Hepatic stellate cell (primary cell): ENCODE measurements at regions not wholly inside any gene's neighbourhood (a gene's known extent, or its start where the extent isn't known, plus 50 kb on each side); places are given as distances from the start of the nearest gene placed in this dataset.
A peak's percentile ranks its signal among the peaks of the same experiment; 100 is the strongest.

Experiments
- DNase-seq: peaks from one replicate; pipeline ENCODE4 v3.0.0; 2011; ENCODE audit warnings: low spot score

GRCh38 chr15:81865850-81866537, 179.8 kb downstream of the MEX3B start:
- DNase-seq = no peak

GRCh38 chr15:81863162-81863561, 182.7 kb downstream of the MEX3B start:
- DNase-seq = peak; percentile 14

GRCh38 chr15:81859737-81860516, 185.9 kb downstream of the MEX3B start:
- no peak for DNase-seq

GRCh38 chr15:81858586-81858985, 187.2 kb downstream of the MEX3B start:
- no peak for DNase-seq

GRCh38 chr15:81858136-81858535, 187.7 kb downstream of the MEX3B start:
- DNase-seq = no peak

GRCh38 chr15:81856634-81857026, 189.2 kb downstream of the MEX3B start:
- no peak for DNase-seq

GRCh38 chr15:81856001-81856633, 189.7 kb downstream of the MEX3B start:
- DNase-seq = no peak

- DNase-seq = no peak
Observed at GRCh38 chr15:81853150-81853748, 192.6 kb downstream of the MEX3B start.

GRCh38 chr15:81852411-81853149, 193.2 kb downstream of the MEX3B start:
- no peak for DNase-seq

- no peak for DNase-seq
Observed at GRCh38 chr15:81851757-81852156, 194.1 kb downstream of the MEX3B start.

GRCh38 chr15:81851325-81851724, 194.5 kb downstream of the MEX3B start:
- DNase-seq = no peak

GRCh38 chr15:81849289-81849688, 196.5 kb downstream of the MEX3B start:
- no peak for DNase-seq

GRCh38 chr15:81848701-81849100, 197.1 kb downstream of the MEX3B start:
- no peak for DNase-seq

- DNase-seq = no peak
Observed at GRCh38 chr15:81843757-81844407, 201.9 kb downstream of the MEX3B start.

GRCh38 chr15:81843226-81843625, 202.6 kb downstream of the MEX3B start:
- no peak for DNase-seq

GRCh38 chr15:81839387-81839786, 206.4 kb downstream of the MEX3B start:
- no peak for DNase-seq

GRCh38 chr15:81835731-81836130, 210.1 kb downstream of the MEX3B start:
- no peak for DNase-seq

- DNase-seq = no peak
Observed at GRCh38 chr15:81830520-81830919, 215.3 kb downstream of the MEX3B start.

GRCh38 chr15:81829918-81830317, 215.9 kb downstream of the MEX3B start:
- DNase-seq = no peak

GRCh38 chr15:81828135-81828534, 217.7 kb downstream of the MEX3B start:
- DNase-seq = no peak

- DNase-seq = no peak
Observed at GRCh38 chr15:81825136-81825535, 220.7 kb downstream of the MEX3B start.
